MM.1S (cell line): ENCODE measurements at regions not wholly inside any gene's neighbourhood (a gene's known extent, or its start where the extent isn't known, plus 50 kb on each side); places are given as distances from the start of the nearest gene placed in this dataset.

ENCODE experiments used
- CTCF ChIP-seq: fragments of 300-600 bp; sonication (generic); IDR thresholded peaks from 2 replicates; pipeline ENCODE4 v1.5.1; 2016; ENCODE audit warnings: antibody characterized with exemption, low read length, mixed read lengths
- EZH2 ChIP-seq: fragments of 300-600 bp; sonication (generic); optimal IDR thresholded peaks from 2 replicates; pipeline ENCODE3; 2017; ENCODE audit warnings: low read depth, mild to moderate bottlenecking, antibody characterized with exemption, low read length, mixed read lengths
- EZH2phosphoT487 ChIP-seq: fragments of 300-600 bp; sonication (generic); IDR thresholded peaks from 2 replicates; pipeline ENCODE4 v1.6.1; 2018; ENCODE audit warnings: antibody characterized with exemption, low read length

- TF ChIP-seq EZH2 (no peak), CTCF (no peak), EZH2phosphoT487 (no peak)
Observed at GRCh38 chr11:21771097-21771496, 421.8 kb upstream of the ANO5 start.
